Fibroblast of the aortic adventitia (primary cell): ENCODE measurements at regions not wholly inside any gene's neighbourhood (a gene's known extent, or its start where the extent isn't known, plus 50 kb on each side); places are given as distances from the start of the nearest gene placed in this dataset.
"Not testable (repeated sequence)": the region's sequence is repeated elsewhere in the genome, so short reads cannot be mapped to it uniquely, and the experiment has no call there.

Experiments used
- DNase-seq: peaks from one replicate; pipeline ENCODE4 v3.0.0-alpha.2; 2010; ENCODE audit warnings: low read depth
- H3K4me3 ChIP-seq: 2 replicates; pipeline ENCODE4 v1.5.1; 2011; ENCODE audit warnings: low read depth, mild to moderate bottlenecking, control low read depth, low read length, moderate library complexity
- TF ChIP-seq, protein P1 (sequence below): IDR thresholded peaks from 2 replicates; pipeline ENCODE4 v1.5.1; 2011; ENCODE audit warnings: mild to moderate bottlenecking, low read length, control low read depth, inconsistent platforms; ENCODE audit not compliant: insufficient read depth

DNA sequence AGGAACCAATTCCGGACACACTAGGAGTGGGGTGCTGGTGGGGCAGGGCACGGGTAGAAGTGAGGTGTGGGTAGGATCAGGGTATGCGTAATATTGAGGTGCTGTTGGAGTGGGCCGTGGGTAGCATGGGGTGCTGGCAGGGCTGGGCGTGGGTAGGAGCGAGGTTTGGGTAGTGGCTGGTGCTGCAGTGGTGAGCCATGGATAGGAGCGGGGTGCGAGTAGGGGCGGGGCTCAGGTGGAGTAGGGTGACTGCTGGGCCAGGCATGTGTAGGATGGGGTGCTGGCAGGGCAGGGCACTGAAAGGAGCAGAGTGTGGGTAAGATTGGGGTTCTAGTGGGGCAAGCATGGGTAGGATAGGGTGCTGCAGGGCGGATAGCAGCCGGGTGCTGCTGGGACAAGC is 114.2 kb upstream of the DUSP22 start:
- no peak overlapping the region for H3K4me3 ChIP-seq
- no peak for DNase-seq
- TF ChIP-seq, protein P1, sequence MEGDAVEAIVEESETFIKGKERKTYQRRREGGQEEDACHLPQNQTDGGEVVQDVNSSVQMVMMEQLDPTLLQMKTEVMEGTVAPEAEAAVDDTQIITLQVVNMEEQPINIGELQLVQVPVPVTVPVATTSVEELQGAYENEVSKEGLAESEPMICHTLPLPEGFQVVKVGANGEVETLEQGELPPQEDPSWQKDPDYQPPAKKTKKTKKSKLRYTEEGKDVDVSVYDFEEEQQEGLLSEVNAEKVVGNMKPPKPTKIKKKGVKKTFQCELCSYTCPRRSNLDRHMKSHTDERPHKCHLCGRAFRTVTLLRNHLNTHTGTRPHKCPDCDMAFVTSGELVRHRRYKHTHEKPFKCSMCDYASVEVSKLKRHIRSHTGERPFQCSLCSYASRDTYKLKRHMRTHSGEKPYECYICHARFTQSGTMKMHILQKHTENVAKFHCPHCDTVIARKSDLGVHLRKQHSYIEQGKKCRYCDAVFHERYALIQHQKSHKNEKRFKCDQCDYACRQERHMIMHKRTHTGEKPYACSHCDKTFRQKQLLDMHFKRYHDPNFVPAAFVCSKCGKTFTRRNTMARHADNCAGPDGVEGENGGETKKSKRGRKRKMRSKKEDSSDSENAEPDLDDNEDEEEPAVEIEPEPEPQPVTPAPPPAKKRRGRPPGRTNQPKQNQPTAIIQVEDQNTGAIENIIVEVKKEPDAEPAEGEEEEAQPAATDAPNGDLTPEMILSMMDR: no peak

DNA sequence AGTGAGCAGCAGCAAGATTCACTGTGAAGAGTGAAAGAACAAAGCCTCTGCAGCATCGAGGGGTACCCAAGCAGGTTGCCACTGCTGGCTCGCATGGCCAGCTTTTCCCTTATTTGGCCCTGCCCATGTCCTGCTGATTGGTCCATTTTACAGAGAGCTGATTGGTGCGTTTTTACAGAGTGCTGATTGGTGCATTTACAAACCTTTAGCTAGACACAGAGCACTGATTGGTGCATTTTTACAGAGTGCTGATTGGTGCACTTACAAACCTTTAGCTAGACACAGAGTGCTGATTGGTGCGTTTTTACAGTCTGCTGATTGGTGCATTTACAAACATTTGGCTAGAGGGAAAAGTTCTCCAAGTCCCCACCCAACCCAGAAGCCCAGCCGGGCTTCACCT is 113.4 kb upstream of the DUSP22 start:
- H3K4me3 ChIP-seq, DNase-seq: not testable (repeated sequence)

DNA sequence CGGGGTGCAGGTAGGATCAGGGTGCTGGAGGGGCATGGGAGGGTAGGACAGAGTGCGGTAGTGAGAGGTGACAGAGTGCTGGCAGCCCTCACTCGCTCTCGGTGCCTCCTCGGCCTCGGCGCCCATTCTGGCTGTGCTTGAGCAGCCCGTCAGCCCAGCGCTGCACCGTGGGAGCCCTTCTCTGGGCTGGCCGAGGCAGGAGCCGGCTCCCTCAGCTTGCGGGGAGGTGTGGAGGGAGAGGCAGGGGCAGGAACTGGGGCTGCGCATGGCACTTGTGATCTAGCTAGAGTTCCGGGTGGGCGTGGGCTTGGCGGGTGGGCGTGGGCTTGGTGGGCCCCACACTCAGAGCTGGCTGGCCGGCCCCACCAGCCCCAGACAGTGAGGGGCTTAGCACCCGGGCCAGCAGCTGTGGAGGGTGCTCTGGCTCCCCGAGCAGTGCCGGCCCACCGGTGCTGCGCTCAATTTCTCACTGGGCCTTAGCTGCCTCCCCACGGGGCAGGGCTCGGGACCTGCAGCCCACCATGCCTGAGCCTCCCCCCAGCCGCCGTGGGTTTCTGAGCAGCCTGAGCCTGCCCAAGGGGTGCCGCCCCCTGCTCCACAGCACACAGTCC is 112.8 kb upstream of the DUSP22 start:
- no peak overlapping the region for H3K4me3 ChIP-seq
- no peak for DNase-seq
- TF ChIP-seq, protein P1: no peak

DNA sequence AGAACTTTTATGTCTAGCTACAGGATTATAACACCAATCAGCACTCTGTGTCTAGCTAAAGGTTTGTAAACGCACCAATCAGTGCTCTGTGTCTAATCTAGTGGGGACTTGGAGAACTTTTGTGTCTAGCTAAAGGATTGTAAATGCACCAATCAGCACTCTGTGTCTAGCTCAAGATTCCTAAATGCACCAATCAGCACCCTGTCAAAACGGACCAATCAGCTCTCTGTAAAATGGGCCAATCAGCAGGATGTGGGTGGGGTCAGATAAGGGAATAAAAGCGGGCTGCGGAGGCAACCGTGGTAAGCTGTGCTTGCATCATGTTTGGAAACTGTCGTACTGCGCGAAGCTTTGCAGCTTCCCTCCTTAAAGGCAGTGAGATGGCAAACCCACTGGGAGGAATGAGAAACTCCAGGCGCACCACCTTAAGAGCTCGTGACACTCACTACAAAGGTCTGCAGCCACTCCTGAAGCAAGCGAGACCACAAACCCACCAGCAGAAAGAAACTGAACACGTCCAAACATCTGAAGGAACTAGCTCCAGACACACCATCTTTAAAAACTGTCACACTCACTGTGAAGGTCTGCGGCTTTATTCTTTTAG is 112.1 kb upstream of the DUSP22 start:
- not testable (repeated sequence) for H3K4me3 ChIP-seq, DNase-seq

DNA sequence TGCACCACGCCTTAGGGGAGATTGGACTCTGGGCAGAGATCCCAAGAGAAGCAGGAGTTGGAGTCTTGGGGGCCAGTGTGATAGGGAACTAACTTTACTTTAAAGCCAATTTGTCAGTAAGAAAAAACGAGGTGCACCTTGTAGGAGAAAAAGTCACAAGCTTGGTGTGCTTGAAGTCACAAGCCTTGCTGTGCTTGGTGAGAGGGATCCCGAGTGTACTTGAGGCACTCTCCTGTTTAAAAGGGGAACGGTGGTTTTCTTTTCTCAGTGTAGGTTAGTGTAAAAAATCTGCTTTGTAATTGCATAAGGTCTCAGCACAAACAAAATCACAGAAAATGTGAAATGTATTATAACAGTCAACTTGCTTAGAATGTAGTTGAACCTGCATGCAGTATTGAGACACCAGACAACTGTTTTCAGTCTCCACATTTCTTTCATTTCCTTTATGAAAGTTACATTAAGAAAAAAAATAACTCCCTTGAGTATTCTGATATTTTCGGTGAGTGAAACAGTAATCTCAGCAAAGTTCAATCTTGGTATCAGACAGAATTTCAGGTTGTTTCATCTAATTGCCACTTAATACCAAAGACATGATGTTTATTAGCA is 111.1 kb upstream of the DUSP22 start:
- TF ChIP-seq, protein P1: no peak
- DNase-seq: no peak
- no peak overlapping the region for H3K4me3 ChIP-seq

DNA sequence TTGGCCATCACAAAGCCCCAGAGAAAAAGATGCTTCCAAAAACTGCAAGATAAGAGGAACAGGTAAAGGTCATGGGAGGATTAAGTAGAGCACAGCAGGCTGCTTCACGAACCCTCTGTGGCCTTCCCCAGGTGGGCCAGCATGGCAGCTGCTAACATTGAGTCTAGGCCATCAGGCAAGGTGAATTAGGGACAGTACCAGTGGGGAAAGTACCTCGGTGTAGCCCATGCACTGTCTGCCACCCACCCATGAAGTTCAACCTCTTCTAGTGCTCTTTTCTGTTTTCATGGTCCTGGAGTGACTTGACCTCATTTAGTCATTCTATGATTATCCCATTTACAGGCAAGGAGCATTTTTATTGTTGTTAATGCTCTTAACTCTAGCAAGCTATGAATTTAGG is 108.6 kb upstream of the DUSP22 start:
- TF ChIP-seq, protein P1: no peak
- DNase-seq: no peak

DNA sequence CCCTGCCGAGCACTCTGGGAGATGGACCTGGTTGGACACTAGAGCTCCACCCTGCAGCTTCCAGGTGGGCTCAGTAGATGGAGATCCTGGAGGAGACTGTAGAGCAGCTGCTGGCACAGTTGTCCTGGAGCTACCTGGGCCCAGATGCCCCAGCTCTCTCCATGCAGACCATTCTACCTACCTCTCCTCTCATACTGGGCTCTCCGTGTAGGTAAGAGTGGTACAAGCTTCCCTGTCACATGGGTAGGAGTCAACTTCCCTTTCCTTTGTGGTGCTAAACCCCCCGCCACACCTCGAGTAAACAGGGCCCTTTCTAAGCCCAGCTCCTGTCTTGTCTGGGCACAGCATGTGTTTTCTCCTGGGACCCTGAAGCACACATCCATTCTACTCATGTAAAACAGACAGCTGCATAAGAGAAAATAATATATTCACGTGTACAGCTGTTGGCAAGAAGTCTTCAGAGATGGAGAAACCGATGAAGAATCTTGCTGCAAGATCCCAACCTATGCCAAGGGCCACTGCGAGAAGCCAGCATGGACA is 108.1 kb upstream of the DUSP22 start:
- DNase-seq: no peak
- no peak overlapping the region for H3K4me3 ChIP-seq
- TF ChIP-seq, protein P1: no peak

More for the DNA sequence above, 108.6 kb upstream of the DUSP22 start:
- H3K4me3 ChIP-seq: no peak overlapping the region
